ENCODE measurements at regions not wholly inside any gene's neighbourhood (a gene's known extent, or its start where the extent isn't known, plus 50 kb on each side); places are given as distances from the start of the nearest gene placed in this dataset.

DNA sequence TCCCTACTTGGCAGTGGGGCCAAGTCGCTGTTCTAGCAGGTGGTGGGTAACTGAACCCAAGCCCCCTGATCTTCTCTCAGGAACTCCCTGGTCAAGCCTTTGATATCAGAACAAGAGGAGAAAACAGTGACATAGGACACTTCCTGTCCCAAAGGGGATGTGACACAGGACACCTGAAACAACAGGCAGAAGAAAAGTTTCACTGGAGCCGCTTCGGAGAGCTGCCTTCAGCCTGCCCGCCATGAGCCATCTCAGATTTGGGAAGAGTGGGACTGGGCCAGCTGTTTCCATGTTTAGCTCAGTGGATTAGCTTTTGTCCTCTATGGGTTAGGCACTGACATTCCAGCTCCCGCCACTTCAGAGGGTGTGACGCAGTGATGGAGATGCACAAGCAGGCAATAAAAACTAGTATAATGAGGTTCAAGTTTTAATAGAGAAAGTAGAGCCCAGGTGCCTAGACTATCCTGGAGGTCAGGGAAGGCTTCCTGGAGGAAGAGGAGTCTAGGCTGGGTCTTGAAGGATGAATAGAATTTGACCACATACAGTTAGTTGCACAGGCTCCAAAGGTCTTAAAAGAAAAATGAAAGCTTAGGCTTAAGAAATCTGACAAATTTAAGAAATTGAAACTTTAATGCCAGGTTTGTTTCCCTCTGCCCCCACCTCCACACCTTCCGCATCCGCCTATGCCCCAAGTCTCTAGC lies 104.1 kb upstream of the SPRY4 start:
- TF ChIP-seq, protein P1, sequence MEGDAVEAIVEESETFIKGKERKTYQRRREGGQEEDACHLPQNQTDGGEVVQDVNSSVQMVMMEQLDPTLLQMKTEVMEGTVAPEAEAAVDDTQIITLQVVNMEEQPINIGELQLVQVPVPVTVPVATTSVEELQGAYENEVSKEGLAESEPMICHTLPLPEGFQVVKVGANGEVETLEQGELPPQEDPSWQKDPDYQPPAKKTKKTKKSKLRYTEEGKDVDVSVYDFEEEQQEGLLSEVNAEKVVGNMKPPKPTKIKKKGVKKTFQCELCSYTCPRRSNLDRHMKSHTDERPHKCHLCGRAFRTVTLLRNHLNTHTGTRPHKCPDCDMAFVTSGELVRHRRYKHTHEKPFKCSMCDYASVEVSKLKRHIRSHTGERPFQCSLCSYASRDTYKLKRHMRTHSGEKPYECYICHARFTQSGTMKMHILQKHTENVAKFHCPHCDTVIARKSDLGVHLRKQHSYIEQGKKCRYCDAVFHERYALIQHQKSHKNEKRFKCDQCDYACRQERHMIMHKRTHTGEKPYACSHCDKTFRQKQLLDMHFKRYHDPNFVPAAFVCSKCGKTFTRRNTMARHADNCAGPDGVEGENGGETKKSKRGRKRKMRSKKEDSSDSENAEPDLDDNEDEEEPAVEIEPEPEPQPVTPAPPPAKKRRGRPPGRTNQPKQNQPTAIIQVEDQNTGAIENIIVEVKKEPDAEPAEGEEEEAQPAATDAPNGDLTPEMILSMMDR (IDR thresholded peaks at IDR 0.05): no peak
- no peak for ATAC-seq (ENCODE audit: low FRiP score)
- no peak for DNase-seq (ENCODE audit: low spot score)

DNA sequence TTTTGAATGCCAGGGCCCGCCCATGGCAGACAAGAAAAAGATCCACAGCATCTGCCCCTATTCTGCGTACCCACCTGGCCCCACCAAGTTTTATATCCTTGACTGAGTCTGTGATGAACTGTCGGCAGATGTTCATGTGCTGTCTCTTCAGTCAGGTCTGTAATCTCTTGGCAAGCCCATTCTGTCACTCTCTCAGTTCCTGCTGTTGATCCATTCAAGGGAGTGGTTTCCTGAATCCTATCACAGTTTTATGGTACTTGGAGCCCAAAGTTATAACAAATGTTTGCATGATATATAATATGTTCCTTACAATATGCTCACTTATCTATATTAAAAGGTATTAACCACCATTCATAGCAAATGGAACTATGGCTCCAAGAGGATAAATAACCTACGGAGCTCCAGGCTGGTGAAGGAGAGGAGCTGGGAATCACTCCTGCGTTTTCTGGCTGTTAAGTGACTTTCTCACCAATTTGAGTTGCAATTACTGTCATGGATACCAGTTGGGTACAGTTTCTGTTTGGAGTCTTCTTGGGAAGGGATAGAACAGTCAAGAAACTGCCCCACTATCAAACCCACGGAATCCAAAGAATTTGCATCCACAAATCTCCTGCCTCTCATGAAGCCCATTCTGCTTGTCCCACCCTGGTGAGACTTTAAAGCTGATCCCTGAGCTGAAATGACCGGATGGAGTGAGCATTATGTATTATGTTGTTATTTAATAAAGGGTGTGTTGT lies 103.4 kb upstream of the SPRY4 start:
- no peak for ATAC-seq (ENCODE audit: low FRiP score)
- no peak for DNase-seq (ENCODE audit: low spot score)
- TF ChIP-seq, protein P1 (IDR thresholded peaks at IDR 0.05): no peak

DNA sequence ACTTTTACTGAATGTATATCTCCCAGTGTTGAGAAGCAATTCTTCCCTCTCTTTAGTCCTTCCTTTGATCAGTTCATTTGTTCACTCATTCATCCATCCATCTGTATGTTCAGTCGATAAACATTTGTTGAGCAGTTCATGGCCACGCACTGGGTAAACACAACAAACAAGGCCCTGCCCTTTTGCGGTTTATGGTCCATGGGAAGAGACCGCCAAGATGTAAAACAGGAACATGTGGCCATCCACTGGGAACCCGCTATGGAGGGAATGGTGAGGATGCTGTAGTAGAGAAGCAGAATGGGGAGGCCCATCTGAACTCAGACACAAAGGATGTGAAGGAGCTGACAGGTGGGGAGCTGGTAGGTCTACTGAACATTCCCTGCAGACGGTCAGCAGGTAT lies 102.7 kb upstream of the SPRY4 start:
- no peak for DNase-seq (ENCODE audit: low spot score)
- TF ChIP-seq, protein P1 (IDR thresholded peaks at IDR 0.05): no peak
- ATAC-seq (ENCODE audit: low FRiP score): no peak

DNA sequence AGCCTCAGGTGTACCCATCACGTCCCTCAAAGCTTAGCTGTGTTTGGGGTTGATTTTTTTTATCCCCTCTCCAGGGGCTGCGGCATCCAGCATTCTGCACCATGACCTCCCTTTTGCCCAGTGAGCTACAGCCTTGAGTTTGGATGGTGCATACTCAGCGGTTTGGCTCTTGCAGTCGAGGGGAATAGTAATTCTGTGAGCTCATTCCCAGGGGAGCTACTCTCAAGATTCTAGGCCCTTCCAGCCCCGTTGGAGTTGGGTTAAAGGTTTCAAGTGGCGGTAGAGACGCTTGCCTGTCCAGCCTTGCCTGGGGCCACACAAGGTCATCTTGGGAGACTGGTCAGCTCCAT lies 102.2 kb upstream of the SPRY4 start:
- ATAC-seq (ENCODE audit: low FRiP score) (no peak), DNase-seq (ENCODE audit: low spot score) (no peak)
- TF ChIP-seq, protein P1 (IDR thresholded peaks at IDR 0.05): no peak

DNA sequence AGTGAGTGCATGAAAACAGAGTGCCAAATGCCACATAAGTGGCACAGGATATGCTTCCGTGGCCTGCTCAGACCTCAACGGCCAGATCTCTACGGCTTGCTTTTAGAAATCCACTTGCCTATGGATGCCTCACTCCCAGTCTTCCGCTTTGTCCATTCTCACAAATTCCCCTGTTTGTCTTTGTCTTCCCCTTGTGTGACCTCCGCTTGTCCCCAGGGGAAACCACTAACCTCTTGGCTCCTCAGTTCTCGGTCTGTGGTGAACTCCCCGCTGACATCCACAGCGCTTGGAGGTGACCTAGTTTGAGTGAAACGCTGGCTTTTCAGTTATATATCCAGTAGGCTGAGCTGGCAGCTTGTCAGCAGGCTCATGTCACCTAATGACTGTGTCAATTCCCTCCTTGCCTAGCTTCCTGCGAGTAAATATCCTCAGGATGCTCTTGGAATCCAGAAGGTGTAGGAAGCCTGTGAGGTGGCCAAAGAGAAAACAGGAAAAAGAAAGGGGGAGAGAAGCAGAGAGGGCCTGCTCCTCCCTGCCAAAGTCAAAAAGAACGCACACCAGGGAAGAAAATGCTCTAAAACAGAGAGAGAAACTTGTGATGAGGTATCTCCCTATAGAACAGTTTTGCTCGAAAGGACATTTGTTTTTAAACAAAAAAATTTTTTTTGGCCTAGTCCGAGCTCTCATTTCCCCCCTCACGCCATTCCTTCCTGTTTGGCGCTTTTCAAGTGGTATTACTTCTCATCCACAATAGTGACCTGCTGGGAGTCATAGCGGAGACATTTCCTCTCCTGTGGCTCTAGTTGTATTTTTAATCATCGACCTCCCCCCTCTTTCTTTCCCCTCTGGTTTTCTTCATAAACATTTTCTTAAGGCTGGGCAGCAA lies 101.6 kb upstream of the SPRY4 start:
- TF ChIP-seq, protein P1 (IDR thresholded peaks at IDR 0.05): no peak
- ATAC-seq (ENCODE audit: low FRiP score): no peak
- no peak for DNase-seq (ENCODE audit: low spot score)

DNA sequence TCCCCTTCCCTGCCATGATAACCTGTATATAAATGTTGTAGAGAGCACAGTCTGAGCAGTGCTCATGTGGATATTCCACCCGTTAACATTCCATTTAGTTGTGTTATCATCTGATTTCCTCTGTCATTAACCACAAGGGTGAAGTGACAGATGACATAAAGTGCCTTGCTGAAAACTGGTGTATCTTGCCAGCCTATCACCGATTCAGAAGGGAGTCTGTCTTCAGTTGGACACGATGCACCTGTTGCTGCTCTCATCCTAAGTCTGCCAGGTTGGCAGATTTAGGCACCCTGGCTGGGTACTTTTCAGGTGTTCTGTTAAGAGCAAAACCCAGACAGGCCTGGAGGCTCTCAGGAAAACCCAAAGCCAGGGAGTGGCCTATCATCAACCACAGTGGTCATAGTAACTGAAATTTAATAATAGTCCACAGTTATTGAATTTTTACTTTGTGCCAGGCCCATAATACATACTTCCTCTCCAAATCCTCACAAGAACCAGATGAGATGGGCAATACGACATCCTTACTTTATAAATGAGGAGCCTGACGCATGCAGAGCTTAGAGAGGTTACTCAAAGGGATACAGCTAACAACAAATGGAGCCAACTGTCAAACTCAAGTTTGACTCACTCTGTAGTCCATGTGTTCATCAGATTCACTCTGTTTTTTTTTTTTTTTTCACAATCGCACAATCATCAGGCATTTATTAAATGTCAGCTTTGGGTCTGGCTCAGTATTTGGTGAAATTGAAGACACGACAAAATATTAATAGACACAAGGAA lies 100.7 kb upstream of the SPRY4 start:
- ATAC-seq (ENCODE audit: low FRiP score) (no peak), DNase-seq (ENCODE audit: low spot score) (no peak)
- TF ChIP-seq, protein P1 (IDR thresholded peaks at IDR 0.05): no peak

Measured in omental fat pad (tissue), 3 donors.